HL-60 (cell line): ENCODE measurements at regions not wholly inside any gene's neighbourhood (a gene's known extent, or its start where the extent isn't known, plus 50 kb on each side); places are given as distances from the start of the nearest gene placed in this dataset.
"Not testable (repeated sequence)": the region's sequence is repeated elsewhere in the genome, so short reads cannot be mapped to it uniquely, and the experiment has no call there.

Experiments
- DNase-seq, 2 experiments: peaks; one replicate each; pipeline ENCODE4 v3.0.0-alpha.2; 2010 to 2020; ENCODE audit warnings: low read depth in 1 of 2, low spot score in 1 of 2
- H3K27ac ChIP-seq: fragments of 250-450 bp; sonication (Bioruptor Pico); replicated peaks from 2 replicates; pipeline ENCODE4 v1.5.1; 2020; ENCODE audit warnings: mild to moderate bottlenecking, moderate library complexity
- H3K27me3 ChIP-seq: fragments of 250-450 bp; sonication (Bioruptor Pico); 2 replicates; pipeline ENCODE4 v1.5.1; 2021; ENCODE audit warnings: mild to moderate bottlenecking, moderate library complexity; ENCODE audit not compliant: insufficient read depth, poor library complexity, severe bottlenecking
- H3K4me3 ChIP-seq: replicated peaks from 2 replicates; pipeline ENCODE4 v1.5.1; 2011; ENCODE audit warnings: mild to moderate bottlenecking, control low read depth, low read length; ENCODE audit not compliant: insufficient read depth
- GABPA ChIP-seq: IDR thresholded peaks from 2 replicates; pipeline ENCODE4 v1.6.1; 2012; ENCODE audit warnings: low read depth
- POLR2AphosphoS5 ChIP-seq: IDR thresholded peaks from 2 replicates; pipeline ENCODE4 v1.6.1; 2012; ENCODE audit warnings: low read depth
- SPI1 ChIP-seq: IDR thresholded peaks from 2 replicates; pipeline ENCODE4 v1.6.1; 2012; ENCODE audit warnings: low read depth, mild to moderate bottlenecking, borderline replicate concordance
- TF ChIP-seq, protein P1 (sequence below): IDR thresholded peaks from one replicate; pipeline ENCODE4 v1.5.1; 2011; ENCODE audit warnings: low read length, control low read depth, inconsistent platforms; ENCODE audit not compliant: insufficient read depth
- TF ChIP-seq, protein P2 (sequence below): IDR thresholded peaks from 2 replicates; pipeline ENCODE4 v1.6.1; 2012; ENCODE audit warnings: low read depth; ENCODE audit not compliant: insufficient replicate concordance

DNA sequence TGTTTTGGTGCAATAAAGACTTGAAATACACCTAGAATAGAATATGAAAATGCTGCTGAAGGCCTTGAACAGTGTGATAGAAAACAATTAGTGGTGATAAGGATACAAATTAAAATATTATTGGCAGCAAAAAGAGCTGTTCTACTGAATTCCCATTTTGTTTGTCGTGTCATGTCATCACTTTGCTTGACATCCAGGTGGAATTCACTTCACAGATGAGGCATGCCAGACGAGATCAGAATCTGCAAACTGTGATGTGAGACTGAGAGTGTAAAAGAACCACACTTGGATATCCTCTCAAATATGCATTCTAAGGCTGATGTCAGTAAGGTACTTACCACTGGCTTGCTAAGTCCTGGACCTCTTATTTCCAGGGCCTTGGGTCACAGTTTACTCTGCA, 635.1 kb upstream of the STXBP6 start:
- Histone ChIP-seq H3K4me3 (no peak overlapping the region), H3K27ac (no peak overlapping the region), H3K27me3 (no peaks in the 10 kb centered on the region)
- TF ChIP-seq POLR2AphosphoS5 (no peak), SPI1 (no peak), GABPA (no peak)
- TF ChIP-seq, protein P1, sequence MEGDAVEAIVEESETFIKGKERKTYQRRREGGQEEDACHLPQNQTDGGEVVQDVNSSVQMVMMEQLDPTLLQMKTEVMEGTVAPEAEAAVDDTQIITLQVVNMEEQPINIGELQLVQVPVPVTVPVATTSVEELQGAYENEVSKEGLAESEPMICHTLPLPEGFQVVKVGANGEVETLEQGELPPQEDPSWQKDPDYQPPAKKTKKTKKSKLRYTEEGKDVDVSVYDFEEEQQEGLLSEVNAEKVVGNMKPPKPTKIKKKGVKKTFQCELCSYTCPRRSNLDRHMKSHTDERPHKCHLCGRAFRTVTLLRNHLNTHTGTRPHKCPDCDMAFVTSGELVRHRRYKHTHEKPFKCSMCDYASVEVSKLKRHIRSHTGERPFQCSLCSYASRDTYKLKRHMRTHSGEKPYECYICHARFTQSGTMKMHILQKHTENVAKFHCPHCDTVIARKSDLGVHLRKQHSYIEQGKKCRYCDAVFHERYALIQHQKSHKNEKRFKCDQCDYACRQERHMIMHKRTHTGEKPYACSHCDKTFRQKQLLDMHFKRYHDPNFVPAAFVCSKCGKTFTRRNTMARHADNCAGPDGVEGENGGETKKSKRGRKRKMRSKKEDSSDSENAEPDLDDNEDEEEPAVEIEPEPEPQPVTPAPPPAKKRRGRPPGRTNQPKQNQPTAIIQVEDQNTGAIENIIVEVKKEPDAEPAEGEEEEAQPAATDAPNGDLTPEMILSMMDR = no peak
- TF ChIP-seq, protein P2, sequence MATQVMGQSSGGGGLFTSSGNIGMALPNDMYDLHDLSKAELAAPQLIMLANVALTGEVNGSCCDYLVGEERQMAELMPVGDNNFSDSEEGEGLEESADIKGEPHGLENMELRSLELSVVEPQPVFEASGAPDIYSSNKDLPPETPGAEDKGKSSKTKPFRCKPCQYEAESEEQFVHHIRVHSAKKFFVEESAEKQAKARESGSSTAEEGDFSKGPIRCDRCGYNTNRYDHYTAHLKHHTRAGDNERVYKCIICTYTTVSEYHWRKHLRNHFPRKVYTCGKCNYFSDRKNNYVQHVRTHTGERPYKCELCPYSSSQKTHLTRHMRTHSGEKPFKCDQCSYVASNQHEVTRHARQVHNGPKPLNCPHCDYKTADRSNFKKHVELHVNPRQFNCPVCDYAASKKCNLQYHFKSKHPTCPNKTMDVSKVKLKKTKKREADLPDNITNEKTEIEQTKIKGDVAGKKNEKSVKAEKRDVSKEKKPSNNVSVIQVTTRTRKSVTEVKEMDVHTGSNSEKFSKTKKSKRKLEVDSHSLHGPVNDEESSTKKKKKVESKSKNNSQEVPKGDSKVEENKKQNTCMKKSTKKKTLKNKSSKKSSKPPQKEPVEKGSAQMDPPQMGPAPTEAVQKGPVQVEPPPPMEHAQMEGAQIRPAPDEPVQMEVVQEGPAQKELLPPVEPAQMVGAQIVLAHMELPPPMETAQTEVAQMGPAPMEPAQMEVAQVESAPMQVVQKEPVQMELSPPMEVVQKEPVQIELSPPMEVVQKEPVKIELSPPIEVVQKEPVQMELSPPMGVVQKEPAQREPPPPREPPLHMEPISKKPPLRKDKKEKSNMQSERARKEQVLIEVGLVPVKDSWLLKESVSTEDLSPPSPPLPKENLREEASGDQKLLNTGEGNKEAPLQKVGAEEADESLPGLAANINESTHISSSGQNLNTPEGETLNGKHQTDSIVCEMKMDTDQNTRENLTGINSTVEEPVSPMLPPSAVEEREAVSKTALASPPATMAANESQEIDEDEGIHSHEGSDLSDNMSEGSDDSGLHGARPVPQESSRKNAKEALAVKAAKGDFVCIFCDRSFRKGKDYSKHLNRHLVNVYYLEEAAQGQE = no peak
- no peak for DNase-seq

DNA sequence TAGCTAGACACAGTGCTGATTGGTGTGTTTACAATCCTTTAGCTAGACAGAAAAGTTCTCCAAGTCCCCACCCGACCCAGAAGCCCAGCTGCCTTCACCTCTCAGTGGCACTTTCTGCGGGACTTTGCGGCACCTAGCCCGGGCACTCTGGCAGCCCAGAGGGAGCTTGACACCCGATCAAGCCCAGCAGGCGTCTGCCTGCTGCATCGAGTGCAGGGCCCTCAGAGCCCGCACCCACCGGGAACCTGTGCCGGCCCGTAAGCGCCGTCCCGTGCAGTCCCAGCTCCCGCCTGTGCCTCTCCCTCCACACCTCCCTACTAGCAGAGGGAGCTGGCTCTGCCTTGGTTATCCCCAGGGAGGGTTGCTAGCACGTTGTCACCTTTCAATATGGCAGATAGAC, 631.0 kb upstream of the STXBP6 start:
- no peak for DNase-seq
- Histone ChIP-seq H3K4me3 (no peak overlapping the region), H3K27me3 (no peaks in the 10 kb centered on the region), H3K27ac (no peak overlapping the region)
- TF ChIP-seq, protein P2 = no peak
- TF ChIP-seq, protein P1 = no peak

DNA sequence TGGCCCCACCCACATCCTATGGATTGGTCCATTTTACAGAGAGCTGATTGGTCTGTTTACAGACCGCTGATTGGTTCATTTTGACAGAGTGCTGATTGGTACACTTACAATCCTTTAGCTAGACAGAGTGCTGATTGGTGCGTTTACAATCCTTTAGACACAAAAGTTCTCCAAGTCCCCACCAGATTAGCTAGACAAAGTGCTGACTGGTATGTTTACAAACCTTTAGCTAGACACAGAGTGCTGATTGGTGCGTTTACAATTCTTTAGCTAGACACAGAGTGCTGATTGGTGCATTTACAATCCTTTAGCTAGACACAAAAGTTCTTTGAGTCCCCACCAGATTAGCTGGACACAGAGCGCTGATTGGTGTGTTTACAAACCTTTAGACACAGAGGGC, 630.6 kb upstream of the STXBP6 start:
- not testable (repeated sequence) for H3K27ac ChIP-seq, H3K4me3 ChIP-seq, DNase-seq, H3K27me3 ChIP-seq

DNA sequence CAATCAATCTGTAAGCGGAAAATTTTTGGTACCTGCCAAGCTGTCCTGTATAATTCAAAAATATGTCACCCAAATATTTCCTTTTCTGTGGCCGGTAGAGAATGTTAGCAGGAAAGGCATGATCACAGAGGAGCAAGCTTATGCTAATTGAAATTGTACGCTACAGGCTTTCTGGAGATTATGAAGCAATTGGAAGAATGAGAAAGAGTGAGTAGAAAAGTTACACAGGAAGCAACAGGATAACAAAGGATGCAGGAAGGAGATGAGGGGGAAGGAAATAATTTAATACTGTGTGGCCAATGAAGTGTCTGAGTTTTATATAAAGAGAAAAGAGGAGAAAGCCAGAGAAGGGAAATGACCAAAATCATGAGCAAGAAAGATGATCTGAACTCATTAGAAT, 627.2 kb upstream of the STXBP6 start:
- no peak overlapping the region for H3K27ac ChIP-seq
- H3K27me3 ChIP-seq = no peaks in the 10 kb centered on the region
- TF ChIP-seq SPI1 (no peak), POLR2AphosphoS5 (no peak), GABPA (no peak)
- TF ChIP-seq, protein P1 = no peak
- TF ChIP-seq, protein P2 = no peak
- DNase-seq = no peak
- no peak overlapping the region for H3K4me3 ChIP-seq
